ENCODE measurements at regions not wholly inside any gene's neighbourhood (a gene's known extent, or its start where the extent isn't known, plus 50 kb on each side); places are given as distances from the start of the nearest gene placed in this dataset.
A peak's percentile ranks its signal among the peaks of the same experiment; 100 is the strongest.

DNA sequence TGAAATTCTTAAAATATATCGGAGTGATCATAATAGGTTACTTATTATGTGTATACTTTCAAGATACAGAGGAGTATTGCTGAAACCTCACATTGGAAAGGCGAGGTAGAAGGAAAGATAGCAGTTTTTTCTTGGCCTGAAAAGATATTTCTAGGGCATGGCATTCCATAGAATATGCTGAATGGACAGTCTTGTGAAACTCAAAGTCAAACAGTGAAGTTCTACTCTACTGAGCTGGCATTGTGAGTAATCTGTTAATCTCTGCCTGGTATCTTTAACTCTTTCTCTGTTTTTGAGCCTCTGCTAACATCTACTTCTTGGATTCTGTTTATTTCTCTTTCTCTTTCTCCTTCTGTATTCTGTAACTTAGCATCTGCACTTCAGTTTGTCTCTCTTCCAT, 176.3 kb upstream of the ZBTB20 start:
- ChIA-PET POLR2A (no interaction called here), CTCF (no interaction called here)
- H3K36me3 Mint-ChIP-seq (ENCODE audit: insufficient read depth, unreplicated experiment), result no peaks in the 10 kb centered on the region
- peaks cover 11% of the 10 kb centered on the region for H3K4me1 Mint-ChIP-seq (ENCODE audit: insufficient read depth, unreplicated experiment)
- TF ChIP-seq, protein P1, sequence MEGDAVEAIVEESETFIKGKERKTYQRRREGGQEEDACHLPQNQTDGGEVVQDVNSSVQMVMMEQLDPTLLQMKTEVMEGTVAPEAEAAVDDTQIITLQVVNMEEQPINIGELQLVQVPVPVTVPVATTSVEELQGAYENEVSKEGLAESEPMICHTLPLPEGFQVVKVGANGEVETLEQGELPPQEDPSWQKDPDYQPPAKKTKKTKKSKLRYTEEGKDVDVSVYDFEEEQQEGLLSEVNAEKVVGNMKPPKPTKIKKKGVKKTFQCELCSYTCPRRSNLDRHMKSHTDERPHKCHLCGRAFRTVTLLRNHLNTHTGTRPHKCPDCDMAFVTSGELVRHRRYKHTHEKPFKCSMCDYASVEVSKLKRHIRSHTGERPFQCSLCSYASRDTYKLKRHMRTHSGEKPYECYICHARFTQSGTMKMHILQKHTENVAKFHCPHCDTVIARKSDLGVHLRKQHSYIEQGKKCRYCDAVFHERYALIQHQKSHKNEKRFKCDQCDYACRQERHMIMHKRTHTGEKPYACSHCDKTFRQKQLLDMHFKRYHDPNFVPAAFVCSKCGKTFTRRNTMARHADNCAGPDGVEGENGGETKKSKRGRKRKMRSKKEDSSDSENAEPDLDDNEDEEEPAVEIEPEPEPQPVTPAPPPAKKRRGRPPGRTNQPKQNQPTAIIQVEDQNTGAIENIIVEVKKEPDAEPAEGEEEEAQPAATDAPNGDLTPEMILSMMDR (IDR thresholded peaks at IDR 0.05; ENCODE audit: unreplicated experiment), result no peak
- H3K27ac Mint-ChIP-seq (ENCODE audit: low read depth, unreplicated experiment), result no peak overlapping the region
- intact Hi-C loops (cut with micrococcal nuclease), result no loop called here
- BruUV-seq (replicated peaks), result no TSS peak
- H3K4me3 Mint-ChIP-seq (ENCODE audit: unreplicated experiment), result no peak overlapping the region
- DNase-seq (ENCODE audit: unreplicated experiment), result no peak
- no peaks in the 10 kb centered on the region for H3K27me3 Mint-ChIP-seq (ENCODE audit: insufficient read depth, unreplicated experiment)
- H3K9me3 Mint-ChIP-seq (ENCODE audit: unreplicated experiment), result no peaks in the 10 kb centered on the region

DNA sequence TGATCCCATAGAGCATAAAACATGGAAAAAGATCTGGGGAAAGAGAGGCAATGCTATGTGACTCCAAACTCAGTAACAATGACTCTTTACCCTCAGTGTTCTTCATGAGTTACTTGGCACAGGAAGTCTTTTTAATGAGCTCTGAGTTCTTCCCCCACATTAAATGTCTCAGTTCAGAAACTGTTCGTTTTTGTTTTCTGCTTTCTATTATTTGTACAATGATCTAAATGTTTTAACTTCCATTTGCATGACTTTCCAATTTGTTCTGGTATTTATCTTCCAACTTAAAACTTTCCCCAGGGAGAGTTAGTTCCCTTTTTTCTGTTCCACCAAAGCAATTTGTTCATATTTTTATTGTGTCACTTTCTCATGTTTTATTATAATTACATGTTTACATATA, 177.0 kb upstream of the ZBTB20 start:
- H3K4me1 Mint-ChIP-seq (ENCODE audit: insufficient read depth, unreplicated experiment), result peaks cover 11% of the 10 kb centered on the region
- H3K36me3 Mint-ChIP-seq (ENCODE audit: insufficient read depth, unreplicated experiment), result no peaks in the 10 kb centered on the region
- H3K4me3 Mint-ChIP-seq (ENCODE audit: unreplicated experiment), result no peak overlapping the region
- H3K27ac Mint-ChIP-seq (ENCODE audit: low read depth, unreplicated experiment), result no peak overlapping the region
- H3K9me3 Mint-ChIP-seq (ENCODE audit: unreplicated experiment), result no peaks in the 10 kb centered on the region
- intact Hi-C loops (cut with micrococcal nuclease), result no loop called here
- H3K27me3 Mint-ChIP-seq (ENCODE audit: insufficient read depth, unreplicated experiment), result no peaks in the 10 kb centered on the region
- DNase-seq (ENCODE audit: unreplicated experiment), result no peak
- no TSS peak for BruUV-seq (replicated peaks)
- ChIA-PET CTCF (no interaction called here), POLR2A (no interaction called here)
- TF ChIP-seq, protein P1 (IDR thresholded peaks at IDR 0.05; ENCODE audit: unreplicated experiment), result no peak

DNA sequence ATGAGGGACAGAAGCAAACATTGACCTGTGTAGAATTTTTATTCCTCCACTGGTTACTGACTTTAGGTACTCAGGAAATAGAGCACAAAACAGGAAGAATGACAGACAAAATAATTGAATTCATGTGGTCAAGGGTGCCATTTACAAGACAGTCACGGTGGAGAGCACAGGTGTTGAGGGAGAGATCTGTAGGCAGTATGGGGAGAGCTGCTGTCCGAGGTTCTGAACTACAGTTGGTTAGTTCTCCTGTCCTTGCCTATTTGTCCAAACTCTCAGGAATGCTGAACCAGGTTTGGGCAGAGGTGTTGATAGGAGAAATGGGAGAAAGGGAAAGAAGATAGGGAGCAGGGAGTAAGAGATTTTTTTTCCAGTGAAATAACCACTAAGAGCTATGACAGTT, 178.5 kb upstream of the ZBTB20 start:
- peak; percentile 65 for DNase-seq (ENCODE audit: unreplicated experiment)
- no peak overlapping the region for H3K27ac Mint-ChIP-seq (ENCODE audit: low read depth, unreplicated experiment)
- ChIA-PET POLR2A (no interaction called here), CTCF (no interaction called here)
- H3K36me3 Mint-ChIP-seq (ENCODE audit: insufficient read depth, unreplicated experiment), result no peaks in the 10 kb centered on the region
- intact Hi-C loops (cut with micrococcal nuclease), result no loop called here
- H3K4me1 Mint-ChIP-seq (ENCODE audit: insufficient read depth, unreplicated experiment), result peaks cover 11% of the 10 kb centered on the region
- BruUV-seq (replicated peaks), result no TSS peak
- TF ChIP-seq, protein P1 (IDR thresholded peaks at IDR 0.05; ENCODE audit: unreplicated experiment), result no peak
- no peaks in the 10 kb centered on the region for H3K9me3 Mint-ChIP-seq (ENCODE audit: unreplicated experiment)
- H3K4me3 Mint-ChIP-seq (ENCODE audit: unreplicated experiment), result no peak overlapping the region
- H3K27me3 Mint-ChIP-seq (ENCODE audit: insufficient read depth, unreplicated experiment), result no peaks in the 10 kb centered on the region

DNA sequence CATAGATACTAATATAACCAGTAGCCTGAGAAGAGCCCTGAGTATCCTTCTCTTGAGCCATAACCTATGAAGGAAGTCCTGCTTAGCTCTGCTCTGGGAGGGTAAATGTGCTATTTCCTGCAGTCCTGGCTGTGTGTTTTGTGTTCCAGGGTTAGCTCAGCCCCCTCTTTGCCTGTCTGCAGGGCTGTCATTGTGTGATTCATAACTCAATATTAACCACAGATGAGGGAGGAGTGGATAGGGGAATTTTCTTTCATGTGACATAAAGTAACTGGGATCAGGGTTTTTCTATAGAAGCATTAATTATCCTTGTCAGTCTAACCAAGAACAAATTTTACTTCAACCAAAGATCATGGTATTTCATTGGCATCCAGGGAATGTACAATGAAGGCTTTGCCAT, 183.3 kb upstream of the ZBTB20 start:
- ChIA-PET CTCF (no interaction called here), POLR2A (no interaction called here)
- intact Hi-C loops (cut with micrococcal nuclease), result no loop called here
- Mint-ChIP-seq H3K27me3 (ENCODE audit: insufficient read depth, unreplicated experiment) (no peaks in the 10 kb centered on the region), H3K27ac (ENCODE audit: low read depth, unreplicated experiment) (no peak overlapping the region), H3K9me3 (ENCODE audit: unreplicated experiment) (no peaks in the 10 kb centered on the region), H3K36me3 (ENCODE audit: insufficient read depth, unreplicated experiment) (no peaks in the 10 kb centered on the region), H3K4me3 (ENCODE audit: unreplicated experiment) (no peak overlapping the region), H3K4me1 (ENCODE audit: insufficient read depth, unreplicated experiment) (no peaks in the 10 kb centered on the region)
- TF ChIP-seq, protein P1 (IDR thresholded peaks at IDR 0.05; ENCODE audit: unreplicated experiment), result no peak
- DNase-seq (ENCODE audit: unreplicated experiment), result no peak
- no TSS peak for BruUV-seq (replicated peaks)
